ENCODE measurements at regions not wholly inside any gene's neighbourhood (a gene's known extent, or its start where the extent isn't known, plus 50 kb on each side); places are given as distances from the start of the nearest gene placed in this dataset.

GRCh38 chr5:13460587-13460986, 483.9 kb downstream of the DNAH5 start:
- H3K27me3 ChIP-seq: no peaks in the 10 kb centered on the region
- no peaks in the 10 kb centered on the region for H3K36me3 ChIP-seq
- peaks cover 0 to under 1% (median 0%) of the 10 kb centered on the region in 4 donors for H3K9me3 ChIP-seq
- TF ChIP-seq CTCF (IDR thresholded peaks at IDR 0.05) (no peak), POLR2A (IDR thresholded peaks at IDR 0.05) (no peak)
- H3K4me3 ChIP-seq: no peak overlapping the region
- no peak for DNase-seq
- H3K4me1 ChIP-seq: no peaks in the 10 kb centered on the region
- no peak overlapping the region for H3K27ac ChIP-seq

GRCh38 chr5:13454050-13454449, 490.4 kb downstream of the DNAH5 start:
- Histone ChIP-seq H3K4me1 (no peaks in the 10 kb centered on the region), H3K9me3 (peaks cover 0 to 3% (median 0%) of the 10 kb centered on the region in 4 donors), H3K27me3 (no peaks in the 10 kb centered on the region), H3K27ac (no peak overlapping the region), H3K4me3 (no peak overlapping the region), H3K36me3 (no peaks in the 10 kb centered on the region)
- TF ChIP-seq CTCF (IDR thresholded peaks at IDR 0.05) (no peak), POLR2A (IDR thresholded peaks at IDR 0.05) (no peak)
- no peak for DNase-seq

- no peak for DNase-seq
- no peak overlapping the region for H3K4me3 ChIP-seq
- TF ChIP-seq CTCF (IDR thresholded peaks at IDR 0.05) (no peak), POLR2A (IDR thresholded peaks at IDR 0.05) (no peak)
- H3K27me3 ChIP-seq: no peaks in the 10 kb centered on the region
- H3K4me1 ChIP-seq: no peaks in the 10 kb centered on the region
- no peak overlapping the region for H3K27ac ChIP-seq
- H3K36me3 ChIP-seq: no peaks in the 10 kb centered on the region
- H3K9me3 ChIP-seq: no peaks in the 10 kb centered on the region
Measured at GRCh38 chr5:13448843-13449242, 495.6 kb downstream of the DNAH5 start.

GRCh38 chr5:13439430-13439829, 505.1 kb downstream of the DNAH5 start:
- TF ChIP-seq CTCF (IDR thresholded peaks at IDR 0.05): no peak
- Histone ChIP-seq H3K27ac (no peak overlapping the region), H3K36me3 (no peaks in the 10 kb centered on the region), H3K4me3 (no peak overlapping the region), H3K27me3 (no peaks in the 10 kb centered on the region), H3K9me3 (peaks cover 0 to 4% (median 0%) of the 10 kb centered on the region in 4 donors), H3K4me1 (no peaks in the 10 kb centered on the region)
- no peak for DNase-seq

- TF ChIP-seq CTCF (IDR thresholded peaks at IDR 0.05): no peak
- no peak for TF ChIP-seq POLR2A (IDR thresholded peaks at IDR 0.05)
- H3K4me1 ChIP-seq: no peaks in the 10 kb centered on the region
- no peak overlapping the region for H3K4me3 ChIP-seq
- DNase-seq: no peak
- H3K27ac ChIP-seq: no peak overlapping the region
- H3K27me3 ChIP-seq: no peaks in the 10 kb centered on the region
- no peaks in the 10 kb centered on the region for H3K9me3 ChIP-seq
- no peaks in the 10 kb centered on the region for H3K36me3 ChIP-seq
Measured at GRCh38 chr5:13427827-13428557, 516.5 kb downstream of the DNAH5 start.

All from Peyer's patch (tissue), 4 donors.